ENCODE measurements at regions not wholly inside any gene's neighbourhood (a gene's known extent, or its start where the extent isn't known, plus 50 kb on each side); places are given as distances from the start of the nearest gene placed in this dataset.

GRCh38 chr2:2577407-2577831 is 246.3 kb upstream of the MYT1L start (continued):
- TF ChIP-seq ZNF512 (tag; IDR thresholded peaks at IDR 0.05) = no peak
- TF ChIP-seq SNIP1 (IDR thresholded peaks at IDR 0.05; ENCODE audit: low read depth) = no peak
- TF ChIP-seq ZNF695 (CRISPR knock-in tag; IDR thresholded peaks at IDR 0.05) = no peak
- TF ChIP-seq POLR2B (IDR thresholded peaks at IDR 0.05; ENCODE audit: low read depth, partially characterized antibody) = no peak
- TF ChIP-seq KDM1A (IDR thresholded peaks at IDR 0.05) = no peak
- TF ChIP-seq HOXB6 (CRISPR knock-in tag; IDR thresholded peaks at IDR 0.05; ENCODE audit: borderline replicate concordance) = no peak
- TF ChIP-seq, protein P1, sequence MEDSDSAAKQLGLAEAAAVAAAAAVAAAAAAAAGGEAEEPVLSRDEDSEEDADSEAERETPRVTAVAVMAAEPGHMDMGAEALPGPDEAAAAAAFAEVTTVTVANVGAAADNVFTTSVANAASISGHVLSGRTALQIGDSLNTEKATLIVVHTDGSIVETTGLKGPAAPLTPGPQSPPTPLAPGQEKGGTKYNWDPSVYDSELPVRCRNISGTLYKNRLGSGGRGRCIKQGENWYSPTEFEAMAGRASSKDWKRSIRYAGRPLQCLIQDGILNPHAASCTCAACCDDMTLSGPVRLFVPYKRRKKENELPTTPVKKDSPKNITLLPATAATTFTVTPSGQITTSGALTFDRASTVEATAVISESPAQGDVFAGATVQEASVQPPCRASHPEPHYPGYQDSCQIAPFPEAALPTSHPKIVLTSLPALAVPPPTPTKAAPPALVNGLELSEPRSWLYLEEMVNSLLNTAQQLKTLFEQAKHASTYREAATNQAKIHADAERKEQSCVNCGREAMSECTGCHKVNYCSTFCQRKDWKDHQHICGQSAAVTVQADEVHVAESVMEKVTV (CRISPR knock-in tag; IDR thresholded peaks at IDR 0.05) = no peak
- no peak for TF ChIP-seq CAMTA2 (CRISPR knock-in tag; conservative IDR thresholded peaks at IDR 0.05)

GRCh38 chr2:2575870-2576386 is 244.9 kb upstream of the MYT1L start:
- H3K9me3 ChIP-seq (replicated peaks; ENCODE audit: control insufficient read depth, insufficient read depth, low read depth, low read length) = peaks cover 8% of the 10 kb centered on the region; the same call in 1 of the 2 replicates
- intact Hi-C loops (cut with micrococcal nuclease) (no loop called here), in situ Hi-C loops (cut with MboI) (no loop called here)
- CTCF ChIA-PET (ENCODE audit: low intra/inter-chr PET ratio) = no interaction called here
- POLR2A ChIA-PET = no interaction called here
- ATAC-seq = no peak
- WGBS (ENCODE audit: insufficient coverage, low coverage, missing lambda C conversion rate) = 0% methylated on average over 5 of the region's 5 CpGs
- peaks cover 0 to 4% of the 10 kb centered on the region in 2 experiments; a peak in 1 of 5 replicates for H3K4me1 ChIP-seq (replicated peaks in 1 of 2; ENCODE audit: control insufficient read depth in 2 of 2, insufficient read depth in 2 of 2, low read length in 2 of 2)
- BruUV-seq (replicated peaks) = no TSS peak
- H3K4me2 ChIP-seq (ENCODE audit: insufficient read depth, low read length) = no peak overlapping the region
- H2AFZ ChIP-seq (ENCODE audit: low read depth, low read length) = no peak overlapping the region
- no peaks in the 10 kb centered on the region for H4K20me1 ChIP-seq (replicated peaks; ENCODE audit: control insufficient read depth, insufficient read depth, low read length)
- H3K27me3 ChIP-seq (ENCODE audit: control insufficient read depth in 2 of 2, insufficient read depth in 2 of 2, low read length in 2 of 2) = peaks cover 3 to 39% of the 10 kb centered on the region in 2 experiments; a peak in 4 of 5 replicates
- no peak for FAIRE-seq
- no peak overlapping the region for H3K27ac ChIP-seq (ENCODE audit: extremely low read depth, low read depth, low read length)
- no peaks in the 10 kb centered on the region for H3K36me3 ChIP-seq (ENCODE audit: control insufficient read depth, insufficient read depth, low read length)
- H3K79me2 ChIP-seq (ENCODE audit: control insufficient read depth, insufficient read depth, low read length) = no peaks in the 10 kb centered on the region
- H3K9ac ChIP-seq (ENCODE audit: insufficient read depth in 1 of 2, low read depth in 2 of 2, low read length in 2 of 2) = no peak overlapping the region
- no peak overlapping the region for H3K4me3 ChIP-seq
- no peak for DNase-seq (ENCODE audit: extremely low read depth in 1 of 4, low spot score in 3 of 4)
- no peaks in the 10 kb centered on the region for H3K9me1 ChIP-seq (ENCODE audit: control insufficient read depth, insufficient read depth, low read length)
- no peak for TF ChIP-seq POLR2A (conservative IDR thresholded peaks at IDR 0.05)
- TF ChIP-seq MYBL2 (IDR thresholded peaks at IDR 0.05; ENCODE audit: low read depth) = no peak
- TF ChIP-seq MYBL2 (CRISPR knock-in tag; IDR thresholded peaks at IDR 0.05; ENCODE audit: borderline replicate concordance) = no peak
- TF ChIP-seq, protein P1 (CRISPR knock-in tag; IDR thresholded peaks at IDR 0.05) = no peak
- TF ChIP-seq SAFB2 (IDR thresholded peaks at IDR 0.05; ENCODE audit: borderline replicate concordance, low read depth, low read length, severe bottlenecking) = no peak
- TF ChIP-seq, protein P2, sequence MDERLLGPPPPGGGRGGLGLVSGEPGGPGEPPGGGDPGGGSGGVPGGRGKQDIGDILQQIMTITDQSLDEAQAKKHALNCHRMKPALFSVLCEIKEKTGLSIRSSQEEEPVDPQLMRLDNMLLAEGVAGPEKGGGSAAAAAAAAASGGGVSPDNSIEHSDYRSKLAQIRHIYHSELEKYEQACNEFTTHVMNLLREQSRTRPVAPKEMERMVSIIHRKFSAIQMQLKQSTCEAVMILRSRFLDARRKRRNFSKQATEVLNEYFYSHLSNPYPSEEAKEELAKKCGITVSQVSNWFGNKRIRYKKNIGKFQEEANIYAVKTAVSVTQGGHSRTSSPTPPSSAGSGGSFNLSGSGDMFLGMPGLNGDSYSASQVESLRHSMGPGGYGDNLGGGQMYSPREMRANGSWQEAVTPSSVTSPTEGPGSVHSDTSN (CRISPR knock-in tag; IDR thresholded peaks at IDR 0.05; ENCODE audit: low read depth) = no peak
- TF ChIP-seq, protein P2 (tag; conservative IDR thresholded peaks at IDR 0.05; ENCODE audit: low read depth) = no peak
- TF ChIP-seq ZC3H4 (CRISPR knock-in tag; IDR thresholded peaks at IDR 0.05; ENCODE audit: borderline replicate concordance) = no peak

Data from K562 (cell line).